B cell (primary cell): ENCODE measurements at regions not wholly inside any gene's neighbourhood (a gene's known extent, or its start where the extent isn't known, plus 50 kb on each side); places are given as distances from the start of the nearest gene placed in this dataset.

Experiments used
- ATAC-seq: fragments of 200-7000 bp; cut with Tn5 transposase; one replicate; pipeline ENCODE4 v1.10.0; 2021; ENCODE audit warnings: low read depth, mild to moderate bottlenecking, moderate number of reproducible peaks, moderate library complexity
- CTCF ChIA-PET: fragments of 350-600 bp; sonication (Branson Sonifier 250); formaldehyde crosslinking; loops from one replicate; lab custom pipeline; 2021; ENCODE audit warnings: antibody characterized with exemption, inconsistent platforms; lab: Charles Lee
- POLR2A ChIA-PET: fragments of 350-600 bp; sonication (Branson Sonifier 250); formaldehyde crosslinking; loops from one replicate; lab custom pipeline; 2021; ENCODE audit warnings: antibody characterized with exemption; lab: Charles Lee
- DNase-seq: peaks from one replicate; pipeline ENCODE4 v3.0.0; 2013
- H2AFZ ChIP-seq: 2 replicates; pipeline ENCODE4 v1.6.1; 2012; ENCODE audit warnings: mild to moderate bottlenecking, low read depth, low read length; ENCODE audit not compliant: insufficient read depth, poor library complexity, severe bottlenecking
- H3K27ac ChIP-seq, 2 donors: 1 replicate in 1 of 2; 2 replicates in 1 of 2; pipeline ENCODE4 v1.5.1; 2012 to 2013; ENCODE audit warnings: low read length in 2 of 2, mild to moderate bottlenecking in 2 of 2, moderate library complexity in 1 of 2
- H3K27me3 ChIP-seq, 4 experiments: fragments of 200-600 bp in 1 of 4; sonication (generic) in 1 of 4; replicated peaks in 1 of 4; 1 replicate in 2 of 4; 2 replicates in 2 of 4; pipeline versions ENCODE4 v1.6.1 to v1.7.0; 2013 to 2016; ENCODE audit warnings: low read length in 3 of 4, mild to moderate bottlenecking in 2 of 4, mixed read lengths in 1 of 4, moderate library complexity in 1 of 4; ENCODE audit not compliant: insufficient read depth in 4 of 4, control insufficient read depth in 3 of 4; ENCODE audit errors: control extremely low read depth in 1 of 4
- H3K36me3 ChIP-seq, 2 experiments: replicated peaks in 1 of 2; 1 replicate in 1 of 2; 2 replicates in 1 of 2; pipeline versions ENCODE4 v1.6.1 to v1.7.1; 2013; ENCODE audit warnings: low read length in 1 of 2; ENCODE audit not compliant: insufficient read depth in 2 of 2, control insufficient read depth in 1 of 2; ENCODE audit errors: control extremely low read depth in 1 of 2, extremely low read depth in 1 of 2
- H3K4me1 ChIP-seq, 2 donors: fragments of 200-600 bp in 1 of 2; sonication (generic) in 1 of 2; 1 replicate in 1 of 2; 2 replicates in 1 of 2; pipeline versions ENCODE4 v1.5.1 to v1.6.1; 2013 to 2017; ENCODE audit warnings: low read length in 2 of 2; ENCODE audit not compliant: control insufficient read depth in 2 of 2, insufficient read depth in 2 of 2
- H3K4me2 ChIP-seq: replicated peaks from 2 replicates; pipeline ENCODE3; 2012; ENCODE audit warnings: mild to moderate bottlenecking, low read depth, low read length; ENCODE audit not compliant: poor library complexity, severe bottlenecking
- H3K4me3 ChIP-seq, 5 experiments: fragments of 200-600 bp in 1 of 5; sonication (generic) in 1 of 5; 1 replicate in 3 of 5; 2 replicates in 2 of 5; pipeline versions ENCODE4 v1.5.1 to v1.7.0; 2011 to 2016; ENCODE audit warnings: low read length in 4 of 5, mild to moderate bottlenecking in 4 of 5, low read depth in 2 of 5, control low read depth in 1 of 5, moderate library complexity in 1 of 5; ENCODE audit not compliant: insufficient read depth in 1 of 5; ENCODE audit errors: control extremely low read depth in 1 of 5, extremely low read depth in 1 of 5
- H3K79me2 ChIP-seq: fragments of 200-600 bp; sonication (generic); one replicate; pipeline ENCODE4 v1.6.0; 2016; ENCODE audit warnings: low read length; ENCODE audit not compliant: control insufficient read depth, insufficient read depth
- H3K9ac ChIP-seq: fragments of 200-600 bp; sonication (generic); 2 replicates; pipeline ENCODE4 v1.6.1; 2017; ENCODE audit warnings: mild to moderate bottlenecking, low read length, moderate library complexity
- H3K9me3 ChIP-seq, 3 donors: one replicate each; pipeline versions ENCODE4 v1.6.1 to v1.7.1; 2013; ENCODE audit warnings: low read length in 2 of 3; ENCODE audit not compliant: control insufficient read depth in 2 of 3, insufficient read depth in 1 of 3; ENCODE audit errors: control extremely low read depth in 1 of 3
- H4K20me1 ChIP-seq: 2 replicates; pipeline ENCODE4 v1.6.0; 2012; ENCODE audit warnings: mild to moderate bottlenecking, low read length; ENCODE audit not compliant: insufficient read depth, control insufficient read depth, poor library complexity, severe bottlenecking
- H3K27ac Mint-ChIP-seq: one replicate; pipeline ENCODE4 v1.8.0; 2021; ENCODE audit warnings: mixed read lengths
- H3K27me3 Mint-ChIP-seq: one replicate; pipeline ENCODE4 v1.8.0; 2021; ENCODE audit warnings: mixed read lengths
- H3K4me1 Mint-ChIP-seq: one replicate; pipeline ENCODE4 v1.8.0; 2021; ENCODE audit warnings: mixed read lengths
- H3K4me3 Mint-ChIP-seq: one replicate; pipeline ENCODE4 v1.8.0; 2021; ENCODE audit warnings: mixed read lengths
- H3K9me3 Mint-ChIP-seq: one replicate; pipeline ENCODE4 v1.8.0; 2022; ENCODE audit warnings: mixed read lengths; ENCODE audit not compliant: insufficient read depth
- EZH2 ChIP-seq: IDR thresholded peaks from 2 replicates; pipeline ENCODE4 v1.6.1; 2012; ENCODE audit warnings: borderline replicate concordance, low read depth, mild to moderate bottlenecking, moderate library complexity, low read length; ENCODE audit not compliant: insufficient read depth, poor library complexity, severe bottlenecking
- WGBS: methylation state at CpG from one replicate; pipeline ENCODE4 v1.1.5; 2013; ENCODE audit warnings: missing lambda C conversion rate; ENCODE audit not compliant: insufficient coverage; 5-methylcytosine and 5-hydroxymethylcytosine counted together
- intact Hi-C: fragments of 100-400 bp; cut with micrococcal nuclease; formaldehyde crosslinking; loops from one replicate; pipeline ENCODE4 v1.10.0; 2022
- TF ChIP-seq, protein P1 (sequence below): fragments of 200-600 bp; IDR thresholded peaks from one replicate; pipeline ENCODE4 v1.8.0; 2022; ENCODE audit warnings: antibody characterized with exemption, mild to moderate bottlenecking

DNA sequence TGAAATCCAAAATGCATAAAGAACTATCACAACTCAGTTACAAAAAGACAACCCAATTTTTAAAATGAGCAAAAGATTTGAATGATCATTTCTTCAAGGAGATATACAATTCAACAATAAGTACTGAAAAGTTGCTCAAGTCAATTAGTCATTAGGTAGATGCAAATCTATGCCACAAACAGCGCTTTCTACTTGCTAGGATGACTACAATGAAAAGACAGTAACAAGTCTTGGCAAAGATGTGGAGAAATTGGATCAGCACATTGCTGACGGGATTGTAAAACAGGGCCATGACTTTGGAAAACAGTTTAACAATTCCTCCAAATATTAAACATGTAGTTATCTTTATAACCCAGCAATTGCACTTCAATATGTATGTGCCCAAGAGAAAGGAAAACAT is 166.3 kb upstream of the MC4R start:
- Histone ChIP-seq H3K27ac (no peak overlapping the region), H2AFZ (no peak overlapping the region), H3K79me2 (no peaks in the 10 kb centered on the region), H4K20me1 (no peaks in the 10 kb centered on the region), H3K27me3 (peaks cover 0 to 4% (median 1%) of the 10 kb centered on the region in 4 experiments), H3K4me1 (no peaks in the 10 kb centered on the region), H3K36me3 (no peaks in the 10 kb centered on the region), H3K9me3 (no peaks in the 10 kb centered on the region), H3K4me3 (no peak overlapping the region), H3K4me2 (no peak overlapping the region), H3K9ac (no peak overlapping the region)
- POLR2A ChIA-PET = no interaction called here
- H3K27me3 Mint-ChIP-seq = peaks cover 10% of the 10 kb centered on the region
- 100% methylated on average over 1 of the region's 2 CpGs for WGBS
- no peak overlapping the region for H3K27ac Mint-ChIP-seq
- DNase-seq (no peak), ATAC-seq (no peak)
- no peak overlapping the region for H3K4me3 Mint-ChIP-seq
- TF ChIP-seq, protein P1, sequence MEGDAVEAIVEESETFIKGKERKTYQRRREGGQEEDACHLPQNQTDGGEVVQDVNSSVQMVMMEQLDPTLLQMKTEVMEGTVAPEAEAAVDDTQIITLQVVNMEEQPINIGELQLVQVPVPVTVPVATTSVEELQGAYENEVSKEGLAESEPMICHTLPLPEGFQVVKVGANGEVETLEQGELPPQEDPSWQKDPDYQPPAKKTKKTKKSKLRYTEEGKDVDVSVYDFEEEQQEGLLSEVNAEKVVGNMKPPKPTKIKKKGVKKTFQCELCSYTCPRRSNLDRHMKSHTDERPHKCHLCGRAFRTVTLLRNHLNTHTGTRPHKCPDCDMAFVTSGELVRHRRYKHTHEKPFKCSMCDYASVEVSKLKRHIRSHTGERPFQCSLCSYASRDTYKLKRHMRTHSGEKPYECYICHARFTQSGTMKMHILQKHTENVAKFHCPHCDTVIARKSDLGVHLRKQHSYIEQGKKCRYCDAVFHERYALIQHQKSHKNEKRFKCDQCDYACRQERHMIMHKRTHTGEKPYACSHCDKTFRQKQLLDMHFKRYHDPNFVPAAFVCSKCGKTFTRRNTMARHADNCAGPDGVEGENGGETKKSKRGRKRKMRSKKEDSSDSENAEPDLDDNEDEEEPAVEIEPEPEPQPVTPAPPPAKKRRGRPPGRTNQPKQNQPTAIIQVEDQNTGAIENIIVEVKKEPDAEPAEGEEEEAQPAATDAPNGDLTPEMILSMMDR = no peak
- no peak for TF ChIP-seq EZH2
- H3K9me3 Mint-ChIP-seq = no peaks in the 10 kb centered on the region
- intact Hi-C loops = no loop called here
- no peaks in the 10 kb centered on the region for H3K4me1 Mint-ChIP-seq
- CTCF ChIA-PET = no interaction called here

DNA sequence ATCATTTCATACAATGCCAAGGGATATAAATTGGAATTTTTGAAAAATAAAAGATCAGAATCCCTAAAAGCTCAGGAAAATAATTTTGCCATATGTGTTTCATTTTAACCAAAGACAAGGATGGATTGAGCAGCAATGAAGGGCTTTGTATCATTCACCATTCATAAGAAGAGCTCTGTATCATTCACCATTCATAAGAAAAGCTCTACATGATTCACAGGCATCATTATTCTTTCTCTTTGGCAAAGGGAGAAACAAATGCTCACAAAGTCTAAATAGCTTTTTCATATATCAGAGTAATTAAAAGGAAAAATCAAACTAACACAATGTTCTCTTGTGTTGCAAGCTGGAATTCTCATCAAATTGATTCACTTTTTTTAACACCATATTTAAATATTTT is 169.1 kb upstream of the MC4R start:
- Mint-ChIP-seq H3K27ac (no peak overlapping the region), H3K4me3 (no peak overlapping the region), H3K4me1 (no peaks in the 10 kb centered on the region), H3K27me3 (peaks cover 4% of the 10 kb centered on the region), H3K9me3 (no peaks in the 10 kb centered on the region)
- Histone ChIP-seq H3K36me3 (no peaks in the 10 kb centered on the region), H3K27ac (no peak overlapping the region), H2AFZ (no peak overlapping the region), H3K9me3 (no peaks in the 10 kb centered on the region), H3K9ac (no peak overlapping the region), H3K27me3 (no peaks in the 10 kb centered on the region), H3K4me1 (no peaks in the 10 kb centered on the region), H3K4me3 (no peak overlapping the region), H4K20me1 (no peaks in the 10 kb centered on the region), H3K4me2 (no peak overlapping the region), H3K79me2 (no peaks in the 10 kb centered on the region)
- intact Hi-C loops = loop anchor here (10.0 kb wide), 1 partner anchor 1457 kb away; no protein-coding TSS in a partner anchor
- ChIA-PET CTCF (interaction anchor here (1.0 kb wide), 1 partner anchor 1082 kb away, joined by 3 read pairs; no protein-coding TSS in a partner anchor), POLR2A (no interaction called here)
- TF ChIP-seq EZH2 = no peak
- TF ChIP-seq, protein P1 = no peak
- ATAC-seq (no peak), DNase-seq (no peak)
